ENCODE measurements at regions not wholly inside any gene's neighbourhood (a gene's known extent, or its start where the extent isn't known, plus 50 kb on each side); places are given as distances from the start of the nearest gene placed in this dataset.

DNA sequence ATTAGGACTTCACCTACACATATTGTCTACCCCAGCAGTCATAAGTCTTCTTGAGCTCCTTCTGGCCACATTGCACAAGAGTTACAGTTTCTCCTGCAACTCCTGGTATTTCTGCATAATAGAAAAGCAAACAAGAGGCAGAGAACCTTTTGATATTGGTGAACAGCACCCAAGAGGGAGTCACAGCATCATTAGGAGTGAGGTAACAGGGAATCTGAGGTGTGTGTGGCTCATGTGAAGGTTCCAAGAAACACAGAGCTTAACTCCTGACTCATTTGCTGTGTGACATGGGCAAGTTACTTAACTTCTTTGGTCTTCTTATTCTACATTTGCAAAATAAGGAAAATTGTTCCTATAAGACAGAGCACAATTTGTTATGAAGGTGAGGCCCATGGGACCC is 374.6 kb downstream of the INSC start:
- no peak for DNase-seq (ENCODE audit: low read depth)

DNA sequence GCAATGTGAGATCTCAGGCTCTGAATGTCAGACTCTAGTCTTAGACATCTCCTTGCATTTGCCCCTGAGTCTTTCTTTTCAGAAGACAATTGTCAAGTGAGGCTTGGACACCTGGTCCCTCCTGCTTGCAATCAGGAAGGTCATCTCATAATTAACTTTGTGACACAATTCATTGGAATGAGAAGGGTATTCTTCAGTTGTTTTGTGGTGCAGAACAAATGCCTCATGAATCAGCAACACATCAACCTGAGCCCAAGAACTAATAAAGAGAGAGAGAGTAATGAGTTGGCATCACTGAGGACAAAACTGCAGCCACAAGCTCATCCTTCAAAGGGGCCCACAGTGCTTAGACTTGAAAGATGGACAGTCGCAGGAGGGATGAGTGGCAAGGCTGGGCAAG is 375.8 kb downstream of the INSC start:
- no peak for DNase-seq (ENCODE audit: low read depth)

DNA sequence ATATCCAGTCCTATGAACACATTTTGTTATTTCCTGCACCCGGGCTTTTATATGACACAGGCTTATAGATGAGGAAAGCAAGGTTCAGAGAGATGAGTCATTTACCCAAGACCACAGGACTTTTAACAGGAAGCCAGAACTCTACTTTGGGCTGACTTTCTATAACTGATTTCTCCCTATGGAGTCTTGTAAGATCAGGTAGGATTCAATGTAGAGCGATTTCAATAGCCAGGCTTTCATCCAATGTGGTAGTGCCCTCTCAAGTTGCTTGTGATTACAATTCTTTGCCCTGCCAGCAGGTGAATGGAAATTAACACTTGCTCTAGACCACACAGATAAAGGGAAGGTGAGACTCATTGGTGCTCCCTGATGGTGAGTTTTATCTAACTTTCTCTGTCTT is 378.3 kb downstream of the INSC start:
- DNase-seq (ENCODE audit: low read depth), result peak; percentile 3

DNA sequence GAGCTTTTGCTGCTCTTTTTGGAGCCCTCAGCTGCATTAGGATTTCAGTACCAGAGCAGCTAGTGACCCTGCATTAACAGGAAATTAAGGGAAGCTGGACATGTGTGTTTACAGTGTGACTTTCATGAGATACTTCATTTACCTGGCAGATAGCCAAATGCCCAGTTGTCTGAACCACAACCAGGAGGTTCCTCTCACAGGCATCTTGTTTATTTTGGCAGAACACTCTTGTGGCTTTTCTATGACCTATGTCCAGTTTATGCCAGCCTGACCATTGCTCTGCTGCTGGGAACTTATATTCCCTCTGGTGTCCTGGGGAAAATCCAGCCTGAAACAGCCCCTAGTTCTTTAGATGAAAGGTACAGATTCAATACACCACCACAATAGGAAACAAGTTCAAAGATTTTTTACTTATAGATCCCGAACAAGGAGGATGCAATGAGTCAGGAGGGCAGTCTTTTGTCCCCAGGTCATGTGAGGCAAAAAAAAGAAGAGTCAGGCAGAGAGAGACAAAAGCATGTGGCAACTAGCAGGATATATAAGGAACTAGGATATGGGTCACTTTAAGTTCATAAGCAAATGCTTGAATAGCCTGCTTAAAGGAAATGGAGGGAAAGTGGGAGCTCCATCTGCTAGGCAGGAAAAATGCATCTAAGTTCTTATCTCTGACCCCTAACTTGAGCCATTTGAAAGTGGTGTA is 379.3 kb downstream of the INSC start:
- DNase-seq (ENCODE audit: low read depth), result no peak

DNA sequence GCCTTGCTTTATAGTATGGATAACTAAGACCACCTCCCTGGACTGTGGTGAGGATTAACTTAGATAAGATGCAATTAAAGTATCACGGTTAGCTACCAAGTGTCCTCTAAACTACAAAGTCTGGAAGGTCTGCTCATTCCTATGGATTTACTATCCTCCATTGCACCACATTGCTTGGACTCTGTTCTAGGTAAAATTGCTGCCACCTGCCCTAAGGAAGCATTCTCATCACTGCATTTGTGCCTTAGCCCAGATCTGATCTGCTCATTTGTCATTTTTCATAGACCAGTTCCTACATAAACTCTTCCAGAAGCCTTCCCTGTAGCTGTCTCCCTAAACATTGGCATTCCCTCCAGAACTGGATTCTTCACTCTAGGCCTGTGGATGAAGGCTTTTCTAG is 380.0 kb downstream of the INSC start:
- DNase-seq (ENCODE audit: low read depth), result no peak

DNA sequence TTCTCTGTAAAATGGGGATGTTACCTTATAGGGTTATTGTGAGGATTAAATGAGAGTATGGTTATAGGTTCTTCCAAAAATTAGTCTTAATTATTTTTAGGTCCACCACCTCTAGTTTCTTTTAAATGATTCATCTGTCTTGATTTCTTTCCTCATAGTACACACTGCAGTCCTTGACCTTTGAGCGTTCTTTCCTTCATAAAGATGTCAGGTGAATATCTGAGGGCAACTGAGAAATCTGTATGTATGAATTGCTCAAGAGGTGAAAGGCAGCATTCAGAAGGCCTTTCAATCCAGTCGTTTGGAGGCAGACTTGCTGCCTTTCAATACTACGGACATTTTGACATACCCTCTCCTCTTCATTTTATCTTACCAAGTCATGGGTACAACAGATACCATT is 380.7 kb downstream of the INSC start:
- DNase-seq (ENCODE audit: low read depth), result no peak

DNA sequence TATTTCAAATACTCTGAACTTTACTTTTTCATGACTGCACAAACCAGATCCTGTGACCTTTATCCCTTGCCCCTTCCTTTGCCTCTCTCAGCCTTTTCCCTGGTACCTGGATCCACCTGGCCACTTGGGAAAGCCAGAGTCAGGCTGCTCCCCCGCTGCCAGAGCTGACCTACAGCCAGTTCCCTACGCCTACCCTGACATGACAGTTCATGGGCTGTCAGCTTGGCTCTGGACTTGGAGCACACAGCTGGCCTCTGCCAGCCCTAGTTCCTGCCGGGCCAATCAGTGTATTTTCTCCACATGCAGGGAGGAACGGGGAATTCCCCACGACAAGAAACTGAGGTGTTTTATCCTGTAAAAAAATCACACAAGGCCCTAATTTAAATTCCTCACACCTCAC is 382.6 kb downstream of the INSC start:
- DNase-seq (ENCODE audit: low read depth), result no peak

DNA sequence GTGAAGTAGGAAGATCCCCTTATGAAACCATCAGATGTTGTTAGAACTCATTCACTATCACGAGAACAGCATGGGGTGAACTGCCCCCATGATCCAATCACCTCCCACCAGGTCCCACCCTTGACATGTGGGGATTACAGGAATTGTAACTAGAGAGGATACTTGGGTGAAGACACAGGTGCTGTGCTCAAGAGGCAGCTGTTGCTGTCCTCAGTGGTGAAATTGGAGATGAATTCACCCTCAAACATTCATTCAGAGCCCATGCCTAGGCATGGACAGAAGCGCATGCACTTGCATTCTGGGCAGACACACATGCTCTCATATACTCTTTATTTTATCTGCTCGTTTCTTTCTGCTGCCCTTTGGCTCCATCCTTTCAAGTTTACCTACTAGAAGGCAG is 385.0 kb downstream of the INSC start:
- DNase-seq (ENCODE audit: low read depth), result no peak

DNA sequence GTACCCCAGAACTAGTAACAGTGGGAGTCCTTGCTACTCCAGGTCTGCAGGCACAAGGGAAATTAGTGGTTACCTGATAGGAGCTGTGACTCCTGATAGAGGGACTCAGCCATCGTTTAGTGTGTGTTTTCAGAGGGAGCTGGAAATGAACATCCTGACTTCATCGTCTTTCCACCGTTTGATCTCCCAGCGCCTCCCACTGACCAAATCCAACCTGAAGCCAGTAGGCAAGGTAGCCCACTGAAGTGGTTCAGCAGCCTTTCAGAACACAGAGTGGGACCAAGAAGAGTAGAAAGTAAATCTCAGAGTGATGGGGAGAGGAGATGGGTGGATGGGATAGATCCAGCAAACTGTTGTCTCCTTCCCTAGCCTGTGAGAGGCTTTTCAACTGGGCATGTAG is 385.9 kb downstream of the INSC start:
- no peak for DNase-seq (ENCODE audit: low read depth)

DNA sequence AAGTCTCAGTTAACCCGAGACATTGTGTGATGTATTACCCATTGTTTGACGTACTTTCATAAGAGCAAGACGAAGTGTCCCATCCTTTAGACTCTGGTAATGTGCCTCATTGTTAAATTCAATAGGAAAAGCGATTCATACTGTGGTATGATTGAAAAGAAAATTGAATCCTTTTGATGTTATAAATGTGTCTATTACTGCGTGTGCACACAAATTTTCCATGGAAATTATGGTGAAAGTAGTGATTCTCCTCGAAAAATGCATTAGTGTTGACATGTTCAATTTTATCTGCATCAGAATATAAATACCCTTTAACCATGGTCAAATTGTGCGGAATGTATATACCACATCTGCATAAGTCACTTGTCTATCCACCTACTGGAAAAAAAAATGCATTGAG is 386.8 kb downstream of the INSC start:
- DNase-seq (ENCODE audit: low read depth), result no peak

DNA sequence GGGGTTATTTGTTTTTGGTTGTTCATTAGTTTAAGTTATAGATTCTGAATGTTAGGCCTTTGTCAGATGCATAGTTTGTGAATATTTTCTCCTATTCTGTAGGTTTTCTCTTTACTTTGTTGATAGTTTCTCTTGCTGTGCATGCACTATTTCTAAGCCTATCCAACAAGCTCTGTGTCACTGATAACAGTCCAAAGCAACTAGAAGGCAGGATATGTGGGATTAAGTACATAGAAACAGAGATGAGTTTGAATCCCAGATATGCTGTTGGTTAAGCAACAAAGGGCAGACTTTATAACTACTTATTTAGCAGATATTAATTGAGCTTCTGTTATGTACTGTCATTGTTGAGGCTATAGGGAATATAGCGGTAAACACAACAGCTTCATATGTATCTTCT is 390.4 kb downstream of the INSC start:
- no peak for DNase-seq (ENCODE audit: low read depth)

DNA sequence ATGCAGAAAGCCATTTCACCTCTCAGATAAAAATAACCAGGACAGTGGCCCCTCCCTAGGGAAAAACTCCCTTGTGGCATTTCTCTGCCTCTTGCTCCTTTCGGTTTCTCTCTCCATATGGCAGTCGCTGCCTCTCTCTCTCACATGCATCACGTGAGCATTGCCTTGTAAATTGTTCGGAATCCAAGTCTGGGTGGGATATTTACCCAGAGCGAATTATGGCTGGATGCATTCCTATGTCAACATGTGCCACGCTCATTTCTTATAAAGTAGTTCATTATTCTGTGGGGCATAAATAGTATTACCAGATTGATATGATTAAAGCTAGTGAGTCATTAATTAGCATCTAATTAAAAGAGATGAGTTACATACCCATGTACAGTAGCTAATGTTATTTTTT is 392.9 kb downstream of the INSC start:
- DNase-seq (ENCODE audit: low read depth), result peak; percentile 65

DNA sequence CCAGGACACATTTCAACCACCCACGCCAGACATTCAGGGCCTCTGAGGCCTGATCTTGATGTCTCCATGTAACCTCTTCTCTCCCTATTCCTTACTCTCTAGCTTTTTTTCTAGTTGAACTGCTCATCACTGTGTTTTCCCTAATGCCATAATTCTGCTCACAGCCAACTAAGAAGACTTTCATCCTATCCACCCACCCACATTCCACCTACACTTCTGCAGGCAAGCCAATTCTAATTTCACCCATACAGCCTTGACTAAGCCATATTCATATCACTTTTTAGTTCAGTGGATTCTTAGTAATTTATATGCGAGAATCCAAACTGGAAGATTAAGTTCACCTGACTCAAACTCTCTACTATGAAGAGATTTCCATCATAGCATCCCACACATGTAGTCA is 394.4 kb downstream of the INSC start:
- DNase-seq (ENCODE audit: low read depth), result no peak

DNA sequence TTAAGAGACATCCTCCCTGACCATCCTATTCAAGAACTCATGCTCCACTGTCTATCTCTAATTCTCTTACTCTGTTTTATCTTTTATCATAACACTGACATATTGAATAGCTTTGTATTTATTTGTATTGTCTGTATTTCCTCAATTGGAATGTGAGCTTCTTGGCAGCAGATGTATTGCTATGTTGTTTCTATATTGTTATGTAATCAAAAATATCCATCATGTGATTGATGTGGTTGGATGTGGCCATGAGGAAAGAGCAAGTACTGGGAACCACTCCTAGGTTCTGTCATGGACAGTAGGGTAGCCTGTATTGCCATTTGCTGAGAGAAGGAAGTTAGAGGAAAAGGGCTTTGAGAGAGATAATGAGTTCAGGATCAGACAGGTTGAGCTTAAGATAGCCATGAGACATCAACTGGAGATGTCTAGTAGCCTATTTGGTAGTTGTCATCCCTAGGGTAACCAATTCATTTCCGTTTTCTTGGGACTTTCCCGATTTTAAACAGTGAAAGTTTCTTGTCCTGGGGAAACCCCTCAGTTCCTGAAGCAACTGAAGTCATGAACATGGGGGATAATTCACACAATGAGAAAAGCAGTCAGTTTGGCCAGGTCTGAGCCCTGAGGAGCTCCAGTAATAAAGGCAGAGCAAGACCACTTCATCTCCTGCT is 404.5 kb downstream of the INSC start:
- DNase-seq (ENCODE audit: low read depth), result no peak

DNA sequence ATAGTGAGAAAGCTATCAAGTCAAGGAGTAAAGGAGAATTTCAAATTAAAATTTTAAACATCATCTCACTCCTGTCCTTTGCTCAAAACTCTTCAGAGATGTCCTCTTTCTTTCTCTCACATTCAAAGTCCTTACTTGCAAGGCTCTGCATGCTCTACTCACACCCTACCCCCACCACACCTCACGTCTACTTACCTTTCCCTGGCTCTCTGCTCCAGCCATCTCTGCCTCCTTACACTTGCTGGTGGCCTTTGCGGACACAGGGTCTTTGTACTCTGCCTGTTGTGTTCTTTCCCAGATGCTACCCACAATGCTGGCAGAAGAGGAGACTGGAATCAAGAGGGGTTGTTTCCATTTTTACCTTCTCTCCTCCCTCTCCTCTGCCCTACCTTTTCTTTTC is 405.2 kb downstream of the INSC start:
- no peak for DNase-seq (ENCODE audit: low read depth)

DNA sequence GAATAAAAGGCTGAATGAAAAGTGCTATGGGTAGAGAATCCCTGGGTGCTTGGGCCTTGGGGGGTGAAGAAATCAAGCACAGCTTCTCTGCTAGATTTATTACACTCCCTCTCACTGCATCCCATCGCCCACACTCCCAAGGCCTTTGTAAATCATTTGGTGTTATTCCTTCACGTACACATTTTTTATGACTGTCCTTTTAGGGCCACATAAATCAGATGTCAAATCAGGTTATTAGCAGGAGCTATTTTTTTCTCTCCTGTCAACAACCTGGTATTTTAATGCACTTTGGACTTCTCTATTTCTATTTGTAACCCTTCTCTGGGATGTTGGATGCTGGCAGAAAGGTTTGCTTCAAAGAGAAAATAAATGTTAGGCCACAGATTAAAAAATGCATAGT is 408.8 kb downstream of the INSC start:
- DNase-seq (ENCODE audit: low read depth), result no peak

DNA sequence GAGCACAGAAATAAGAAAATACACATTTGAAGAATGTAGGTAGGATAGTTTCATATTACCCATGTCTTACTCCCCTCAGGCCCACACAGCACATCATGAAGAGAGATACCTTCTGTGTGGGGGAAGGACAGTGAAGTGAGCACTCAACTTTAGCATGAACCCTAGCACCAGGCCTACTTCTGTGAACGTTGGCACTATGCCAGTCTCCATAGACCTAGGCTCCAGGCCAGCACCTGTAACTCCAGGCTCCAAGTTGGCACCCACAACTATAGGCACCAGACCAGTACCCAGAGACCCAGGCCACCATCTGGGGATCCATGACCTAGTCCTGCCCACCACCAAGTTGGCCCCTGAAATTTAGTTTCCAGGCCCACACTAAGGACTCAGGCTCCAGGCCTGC is 410.9 kb downstream of the INSC start:
- no peak for DNase-seq (ENCODE audit: low read depth)

DNA sequence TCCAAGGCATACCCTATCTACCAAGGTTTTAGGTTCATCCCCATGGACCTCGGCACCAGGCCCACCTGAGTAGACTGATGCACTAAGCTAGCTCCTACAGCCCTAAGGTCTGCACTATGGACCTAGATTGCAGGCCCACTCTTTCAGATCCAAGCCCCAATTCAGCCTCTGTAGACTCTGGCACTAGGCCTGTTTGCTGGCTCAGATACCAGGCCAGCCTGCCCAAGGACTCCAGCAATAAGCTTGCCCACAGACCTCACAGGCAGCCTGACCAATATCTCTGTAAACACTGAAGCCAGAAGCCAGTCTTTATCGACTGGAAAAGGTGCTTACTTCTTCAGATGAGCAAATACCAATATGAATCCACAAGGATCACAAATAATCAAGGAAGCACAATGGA is 411.3 kb downstream of the INSC start:
- DNase-seq (ENCODE audit: low read depth), result no peak

DNA sequence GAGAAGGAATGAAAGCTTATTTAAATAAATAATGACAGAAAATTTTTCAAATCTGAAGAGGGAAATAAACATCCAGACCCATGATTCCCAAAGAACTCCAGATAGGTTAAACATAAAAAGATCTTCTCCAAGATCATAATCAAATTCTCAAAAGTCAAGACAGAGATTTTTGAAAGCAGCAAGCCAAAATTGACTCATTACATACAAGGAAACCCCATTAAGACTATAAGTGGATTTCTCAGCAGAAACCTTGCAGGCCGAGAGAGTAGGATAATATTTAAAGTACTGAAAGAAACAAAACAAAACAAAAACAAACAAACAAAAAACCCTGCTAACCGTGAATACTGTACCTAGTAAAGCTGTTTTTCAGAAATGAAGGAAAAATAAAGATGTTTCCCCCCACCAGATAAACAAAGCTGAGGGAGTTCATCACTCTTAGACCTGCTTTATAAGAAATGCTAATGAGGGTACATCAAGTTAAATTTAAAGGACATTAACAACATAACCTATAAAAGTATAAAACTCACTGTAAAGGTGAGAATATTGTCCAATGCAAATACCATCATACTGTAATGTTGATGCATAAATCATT is 412.2 kb downstream of the INSC start:
- DNase-seq (ENCODE audit: low read depth), result no peak

DNA sequence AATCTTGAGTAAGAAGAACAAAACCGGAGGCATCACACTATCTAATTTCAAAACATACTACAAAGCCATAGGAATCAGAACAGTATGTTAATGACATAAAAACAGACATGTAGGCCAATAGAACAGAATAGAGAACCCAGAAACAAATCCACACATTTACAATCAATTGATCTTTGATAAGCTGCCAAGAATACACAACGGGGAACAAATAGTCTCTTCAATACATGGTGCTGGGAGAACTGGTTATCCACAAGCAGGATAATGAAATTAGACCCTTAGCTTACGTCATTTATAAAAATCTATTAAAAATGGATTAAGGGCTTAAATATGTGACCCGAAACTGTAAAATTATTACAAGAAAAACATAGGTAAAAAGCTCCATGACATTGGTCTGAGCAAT is 417.7 kb downstream of the INSC start:
- no peak for DNase-seq (ENCODE audit: low read depth)

DNA sequence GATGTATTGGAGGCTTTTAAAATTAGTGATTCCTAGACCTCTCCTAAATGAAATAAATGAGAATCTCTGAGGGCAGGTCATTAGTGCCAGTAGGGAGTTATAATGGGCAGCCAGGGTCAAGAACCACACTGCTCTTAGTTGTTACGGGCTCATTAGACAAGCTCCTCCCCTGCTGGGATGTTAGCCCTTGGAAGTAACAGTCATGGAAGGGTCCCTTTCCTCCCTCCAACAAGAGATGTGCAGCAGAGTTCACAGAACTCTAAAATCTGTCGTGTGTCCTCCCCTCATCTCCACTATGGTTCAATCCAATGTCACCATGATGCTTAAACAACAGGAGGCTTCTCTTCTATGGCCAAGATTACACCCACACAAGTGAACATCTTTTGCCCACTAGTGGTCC is 419.5 kb downstream of the INSC start:
- no peak for DNase-seq (ENCODE audit: low read depth)

DNA sequence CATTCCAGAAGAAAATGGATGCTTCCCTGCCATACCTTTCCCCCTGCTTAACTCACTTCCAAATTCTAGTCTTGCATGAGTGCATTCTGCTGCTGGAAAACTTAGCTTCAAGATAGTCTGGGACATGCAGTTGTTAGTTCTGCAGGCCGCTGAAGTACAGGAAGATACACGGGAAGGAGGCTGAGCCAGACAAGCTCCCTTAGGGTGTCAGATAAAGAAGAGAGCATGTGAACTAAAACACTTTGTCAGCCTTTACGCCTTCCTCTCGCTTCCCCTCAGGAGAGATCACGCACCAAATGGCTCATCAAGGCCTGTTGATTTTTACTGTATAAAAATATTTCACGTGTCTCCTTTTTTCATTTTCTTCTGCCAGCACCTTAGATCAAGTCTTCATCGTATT is 420.7 kb downstream of the INSC start:
- DNase-seq (ENCODE audit: low read depth), result no peak

DNA sequence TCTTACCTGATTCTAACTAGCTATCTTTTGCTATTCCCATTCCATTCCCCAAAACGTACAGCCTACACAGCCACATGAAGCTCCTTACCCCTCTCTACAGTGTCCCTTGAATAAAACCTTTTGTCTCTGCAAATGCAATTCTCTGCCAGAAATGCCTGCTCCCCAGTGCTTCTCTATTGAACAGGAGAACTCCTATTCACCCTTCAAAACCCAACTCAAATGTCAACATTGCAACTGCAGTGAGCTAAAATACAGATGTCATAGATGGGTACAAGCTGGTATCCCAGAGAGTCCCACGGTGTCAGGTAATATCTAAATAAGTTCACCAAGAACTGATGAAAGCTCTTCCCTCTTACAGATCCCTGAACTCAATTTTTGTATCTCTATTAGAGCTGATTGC is 421.7 kb downstream of the INSC start:
- no peak for DNase-seq (ENCODE audit: low read depth)

DNA sequence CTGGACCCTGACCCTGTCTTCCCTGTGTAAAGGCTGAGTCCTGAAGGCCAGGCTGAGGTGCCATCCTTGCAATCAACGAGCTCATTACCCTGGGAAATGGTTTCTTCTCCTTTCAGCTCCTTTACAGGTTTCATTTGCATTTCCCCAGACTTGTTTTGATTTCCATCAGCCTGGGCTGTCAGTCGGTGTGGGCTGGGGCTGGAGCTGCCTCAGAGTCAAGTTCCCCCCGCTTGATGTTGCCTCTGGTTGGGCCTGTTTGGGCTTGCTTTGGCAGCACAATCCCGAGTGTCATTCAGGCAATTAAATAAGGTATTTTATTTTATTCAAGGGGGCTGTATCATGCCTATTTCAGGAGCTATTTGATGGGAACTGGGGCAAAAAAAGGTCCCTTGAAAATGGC is 424.9 kb downstream of the INSC start:
- DNase-seq (ENCODE audit: low read depth), result no peak

All from EH (cell line).